ENCODE measurements at regions not wholly inside any gene's neighbourhood (a gene's known extent, or its start where the extent isn't known, plus 50 kb on each side); places are given as distances from the start of the nearest gene placed in this dataset. TPM values are rescaled to one million over a fixed set of nuclear protein-coding genes. Genes with fewer than 3 reads are reported as not detected.

DNA sequence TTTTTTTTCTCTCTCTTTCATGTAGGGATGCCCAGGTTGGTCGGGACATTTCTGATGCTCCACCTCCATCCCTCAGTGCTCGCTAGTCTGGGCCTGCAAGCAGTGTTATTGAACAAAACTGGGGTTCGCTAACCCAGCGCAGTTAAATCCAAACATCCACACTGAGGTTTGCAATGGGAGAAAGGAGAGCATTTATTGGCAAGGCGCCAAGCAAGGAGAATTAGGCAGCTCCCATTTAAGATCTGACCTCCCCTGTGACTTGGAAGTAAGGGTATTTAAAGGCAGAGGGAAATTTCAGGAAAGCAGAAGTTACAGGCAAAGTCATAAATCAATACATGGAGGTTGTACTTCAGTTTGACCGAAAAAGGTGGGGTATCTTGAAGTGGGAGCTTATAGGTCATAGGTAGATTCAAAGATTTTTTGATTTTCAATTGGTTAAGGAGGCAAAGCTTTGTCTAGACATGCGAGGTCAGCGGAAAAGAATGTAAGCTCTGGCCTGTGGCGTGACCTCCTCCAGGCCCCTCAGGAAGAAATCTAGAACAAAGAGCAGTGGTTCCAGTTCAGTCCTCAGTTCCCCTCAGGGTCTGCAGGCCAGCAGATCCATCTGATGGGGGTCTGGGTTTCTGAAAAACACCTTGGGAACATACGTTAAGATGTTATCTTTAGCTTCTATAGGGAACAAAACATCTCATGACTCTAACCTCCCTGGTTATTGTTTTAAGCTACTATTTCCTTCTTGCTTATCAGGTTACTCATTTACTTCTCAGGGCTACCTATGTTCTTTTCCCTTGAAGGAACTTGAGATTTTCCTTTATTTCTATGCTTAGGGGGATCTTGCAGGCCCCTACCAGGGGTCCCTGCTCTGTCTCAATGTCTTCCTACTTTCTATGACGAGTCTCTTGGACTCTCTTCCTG is 66.0 kb upstream of the KIF16B start:
- Histone ChIP-seq H3K4me3 (ENCODE audit: low read depth, low read length) (no peak overlapping the region), H3K36me3 (ENCODE audit: insufficient read depth) (no peaks in the 10 kb centered on the region), H3K4me1 (ENCODE audit: insufficient read depth) (no peaks in the 10 kb centered on the region), H3K27ac (ENCODE audit: low read depth) (no peak overlapping the region)
- no peak for DNase-seq (ENCODE audit: extremely low spot score)
- 67% methylated on average over 11 of the region's 11 CpGs for WGBS

DNA sequence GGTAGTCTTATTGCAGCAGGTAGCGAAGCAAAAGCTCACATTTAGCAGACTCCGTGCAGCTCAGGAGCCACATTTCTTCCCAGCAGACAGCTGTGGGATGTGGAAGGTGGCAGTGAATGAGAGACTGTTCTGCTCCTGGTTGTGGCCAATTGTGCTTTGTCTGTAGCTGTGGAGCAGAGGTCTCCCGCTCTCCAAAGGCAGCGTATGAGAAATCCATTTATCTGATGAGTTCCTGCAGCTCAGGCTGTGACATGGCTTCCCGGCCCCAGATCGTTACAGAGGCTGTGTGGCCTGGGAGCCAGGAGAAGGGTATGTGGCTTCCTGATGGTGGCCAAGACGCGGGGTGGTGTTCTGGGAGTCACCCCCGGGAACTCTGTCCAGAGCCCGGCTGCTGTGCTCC is 64.5 kb upstream of the KIF16B start:
- no peak overlapping the region for H3K4me3 ChIP-seq (ENCODE audit: low read depth, low read length)
- 74% methylated on average over 10 of the region's 10 CpGs for WGBS

DNA sequence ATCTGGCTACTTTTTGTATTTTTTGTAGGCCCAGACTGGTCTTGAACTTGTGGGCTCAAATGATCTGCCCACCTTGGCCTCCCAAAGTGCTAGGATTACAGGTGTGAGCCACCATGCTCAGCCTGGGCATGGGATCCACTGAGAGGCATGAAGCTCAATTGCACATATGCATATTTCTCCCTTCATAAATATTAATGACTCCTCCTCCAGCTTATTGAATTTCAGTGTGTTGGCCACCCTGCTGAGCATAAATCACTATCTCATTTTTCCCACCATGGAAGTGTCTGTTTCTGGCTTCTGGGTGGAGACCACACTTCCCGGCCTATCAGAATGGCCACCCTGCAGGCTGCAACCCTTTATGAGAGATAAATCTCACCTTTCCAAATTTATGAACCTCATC is 53.6 kb upstream of the KIF16B start:
- Histone ChIP-seq H3K36me3 (ENCODE audit: insufficient read depth) (no peaks in the 10 kb centered on the region), H3K4me3 (ENCODE audit: low read depth, low read length) (no peak overlapping the region), H3K27ac (ENCODE audit: low read depth) (no peak overlapping the region), H3K4me1 (ENCODE audit: insufficient read depth) (no peaks in the 10 kb centered on the region)
- DNase-seq (ENCODE audit: extremely low spot score), result no peak
- 91% methylated on average over 1 of the region's 1 CpG for WGBS

More for the DNA sequence above, 64.5 kb upstream of the KIF16B start:
- Histone ChIP-seq H3K36me3 (ENCODE audit: insufficient read depth) (no peaks in the 10 kb centered on the region), H3K4me1 (ENCODE audit: insufficient read depth) (no peaks in the 10 kb centered on the region), H3K27ac (ENCODE audit: low read depth) (no peak overlapping the region)
- DNase-seq (ENCODE audit: extremely low spot score), result no peak

DNA sequence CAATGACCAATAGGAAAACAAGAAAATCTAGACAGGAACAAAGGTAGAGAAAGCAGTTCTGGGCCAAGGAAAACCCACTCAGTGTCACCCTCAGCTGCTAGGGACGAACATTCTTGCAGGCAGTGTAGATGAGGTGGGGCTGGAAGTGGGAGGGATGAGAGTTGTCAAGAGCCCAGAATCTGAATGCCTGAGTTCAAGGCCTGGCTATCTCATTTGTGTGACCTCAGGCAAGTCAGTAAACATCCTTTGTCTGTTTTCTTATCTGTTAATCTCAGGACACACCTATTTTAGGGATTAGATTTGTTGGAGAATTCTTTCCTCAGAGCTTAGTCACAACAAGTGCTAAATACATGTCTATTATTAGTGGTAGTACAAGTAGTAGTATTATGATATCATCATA is 50.9 kb upstream of the KIF16B start:
- H3K4me3 ChIP-seq (ENCODE audit: low read depth, low read length), result no peak overlapping the region
- WGBS, result 74% methylated on average over 1 of the region's 1 CpG
- H3K27ac ChIP-seq (ENCODE audit: low read depth), result no peak overlapping the region
- H3K36me3 ChIP-seq (ENCODE audit: insufficient read depth), result no peaks in the 10 kb centered on the region
- H3K4me1 ChIP-seq (ENCODE audit: insufficient read depth), result no peaks in the 10 kb centered on the region
- no peak for DNase-seq (ENCODE audit: extremely low spot score)

Small RNA genes lying in the stretch of these regions (small RNA-seq; reads per million reads assigned to genes)
- not detected for gene RF00019
